ENCODE measurements at regions not wholly inside any gene's neighbourhood (a gene's known extent, or its start where the extent isn't known, plus 50 kb on each side); places are given as distances from the start of the nearest gene placed in this dataset.

- TF ChIP-seq, protein P1, sequence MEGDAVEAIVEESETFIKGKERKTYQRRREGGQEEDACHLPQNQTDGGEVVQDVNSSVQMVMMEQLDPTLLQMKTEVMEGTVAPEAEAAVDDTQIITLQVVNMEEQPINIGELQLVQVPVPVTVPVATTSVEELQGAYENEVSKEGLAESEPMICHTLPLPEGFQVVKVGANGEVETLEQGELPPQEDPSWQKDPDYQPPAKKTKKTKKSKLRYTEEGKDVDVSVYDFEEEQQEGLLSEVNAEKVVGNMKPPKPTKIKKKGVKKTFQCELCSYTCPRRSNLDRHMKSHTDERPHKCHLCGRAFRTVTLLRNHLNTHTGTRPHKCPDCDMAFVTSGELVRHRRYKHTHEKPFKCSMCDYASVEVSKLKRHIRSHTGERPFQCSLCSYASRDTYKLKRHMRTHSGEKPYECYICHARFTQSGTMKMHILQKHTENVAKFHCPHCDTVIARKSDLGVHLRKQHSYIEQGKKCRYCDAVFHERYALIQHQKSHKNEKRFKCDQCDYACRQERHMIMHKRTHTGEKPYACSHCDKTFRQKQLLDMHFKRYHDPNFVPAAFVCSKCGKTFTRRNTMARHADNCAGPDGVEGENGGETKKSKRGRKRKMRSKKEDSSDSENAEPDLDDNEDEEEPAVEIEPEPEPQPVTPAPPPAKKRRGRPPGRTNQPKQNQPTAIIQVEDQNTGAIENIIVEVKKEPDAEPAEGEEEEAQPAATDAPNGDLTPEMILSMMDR (IDR thresholded peaks at IDR 0.05; ENCODE audit: low read length), result no peak
- TF ChIP-seq EZH2phosphoT487 (IDR thresholded peaks at IDR 0.05; ENCODE audit: low read length), result no peak
- no peak for TF ChIP-seq EZH2 (optimal IDR thresholded peaks at IDR 0.05; ENCODE audit: low read depth, low read length)
Measured at GRCh38 chr14:75366963-75367362, 60.9 kb upstream of the JDP2 start.

Measured in MM.1S (cell line).